ENCODE measurements at regions not wholly inside any gene's neighbourhood (a gene's known extent, or its start where the extent isn't known, plus 50 kb on each side); places are given as distances from the start of the nearest gene placed in this dataset.

DNA sequence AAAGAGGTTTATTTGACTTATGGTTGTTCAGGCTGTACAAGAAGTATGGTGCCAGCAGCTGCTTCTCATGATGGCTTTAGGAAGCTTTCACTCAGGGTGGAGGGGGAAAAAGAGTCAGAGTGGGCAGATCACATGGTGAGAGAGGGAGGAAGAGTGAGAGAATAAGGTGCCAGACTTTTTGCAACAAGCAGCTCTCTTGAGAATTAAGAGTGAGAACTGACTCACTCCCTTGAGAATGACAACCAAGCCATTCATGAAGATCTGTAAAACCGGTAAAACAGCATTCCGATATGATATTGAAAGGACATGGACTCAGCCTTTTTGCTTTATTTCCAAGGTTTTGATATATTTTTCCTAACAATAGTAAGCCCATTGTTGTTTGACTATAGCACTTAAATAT lies 501.2 kb downstream of the GALC start:
- no peak for TF ChIP-seq ZFX (IDR thresholded peaks at IDR 0.05)
- TF ChIP-seq, protein P1, sequence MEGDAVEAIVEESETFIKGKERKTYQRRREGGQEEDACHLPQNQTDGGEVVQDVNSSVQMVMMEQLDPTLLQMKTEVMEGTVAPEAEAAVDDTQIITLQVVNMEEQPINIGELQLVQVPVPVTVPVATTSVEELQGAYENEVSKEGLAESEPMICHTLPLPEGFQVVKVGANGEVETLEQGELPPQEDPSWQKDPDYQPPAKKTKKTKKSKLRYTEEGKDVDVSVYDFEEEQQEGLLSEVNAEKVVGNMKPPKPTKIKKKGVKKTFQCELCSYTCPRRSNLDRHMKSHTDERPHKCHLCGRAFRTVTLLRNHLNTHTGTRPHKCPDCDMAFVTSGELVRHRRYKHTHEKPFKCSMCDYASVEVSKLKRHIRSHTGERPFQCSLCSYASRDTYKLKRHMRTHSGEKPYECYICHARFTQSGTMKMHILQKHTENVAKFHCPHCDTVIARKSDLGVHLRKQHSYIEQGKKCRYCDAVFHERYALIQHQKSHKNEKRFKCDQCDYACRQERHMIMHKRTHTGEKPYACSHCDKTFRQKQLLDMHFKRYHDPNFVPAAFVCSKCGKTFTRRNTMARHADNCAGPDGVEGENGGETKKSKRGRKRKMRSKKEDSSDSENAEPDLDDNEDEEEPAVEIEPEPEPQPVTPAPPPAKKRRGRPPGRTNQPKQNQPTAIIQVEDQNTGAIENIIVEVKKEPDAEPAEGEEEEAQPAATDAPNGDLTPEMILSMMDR (conservative IDR thresholded peaks at IDR 0.05), result no peak
- no peak overlapping the region for H3K27ac ChIP-seq

DNA sequence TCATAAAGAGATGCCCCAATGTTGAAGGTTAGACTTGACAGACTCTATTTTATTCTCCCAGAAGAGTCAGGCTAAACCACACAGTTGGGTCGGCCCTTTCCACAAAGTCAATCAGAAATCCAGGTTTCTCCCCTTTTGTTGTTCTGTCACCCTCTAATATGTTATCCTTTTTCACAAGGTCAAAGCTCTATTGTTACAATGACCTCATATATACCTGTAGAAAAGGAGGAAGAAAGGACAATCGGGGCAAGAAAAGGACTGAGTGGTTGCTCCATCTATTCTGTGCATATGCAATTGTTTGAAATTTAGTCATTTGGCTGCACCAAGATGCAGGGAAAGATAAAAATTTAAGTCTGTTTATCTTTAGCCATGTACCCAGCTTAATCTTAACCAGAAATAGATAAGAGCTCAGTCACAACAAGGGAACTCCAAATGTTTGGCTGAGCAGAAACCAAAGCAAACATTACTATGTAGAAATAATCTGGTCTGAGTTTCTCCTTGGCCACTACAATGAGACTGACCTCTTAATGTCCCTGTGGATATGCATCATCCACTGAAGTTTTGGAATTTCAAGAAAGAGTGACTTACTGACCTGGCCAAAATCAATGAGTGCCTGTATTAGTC lies 503.7 kb downstream of the GALC start:
- no peak for TF ChIP-seq ZFX (IDR thresholded peaks at IDR 0.05)
- TF ChIP-seq, protein P1 (conservative IDR thresholded peaks at IDR 0.05), result no peak

DNA sequence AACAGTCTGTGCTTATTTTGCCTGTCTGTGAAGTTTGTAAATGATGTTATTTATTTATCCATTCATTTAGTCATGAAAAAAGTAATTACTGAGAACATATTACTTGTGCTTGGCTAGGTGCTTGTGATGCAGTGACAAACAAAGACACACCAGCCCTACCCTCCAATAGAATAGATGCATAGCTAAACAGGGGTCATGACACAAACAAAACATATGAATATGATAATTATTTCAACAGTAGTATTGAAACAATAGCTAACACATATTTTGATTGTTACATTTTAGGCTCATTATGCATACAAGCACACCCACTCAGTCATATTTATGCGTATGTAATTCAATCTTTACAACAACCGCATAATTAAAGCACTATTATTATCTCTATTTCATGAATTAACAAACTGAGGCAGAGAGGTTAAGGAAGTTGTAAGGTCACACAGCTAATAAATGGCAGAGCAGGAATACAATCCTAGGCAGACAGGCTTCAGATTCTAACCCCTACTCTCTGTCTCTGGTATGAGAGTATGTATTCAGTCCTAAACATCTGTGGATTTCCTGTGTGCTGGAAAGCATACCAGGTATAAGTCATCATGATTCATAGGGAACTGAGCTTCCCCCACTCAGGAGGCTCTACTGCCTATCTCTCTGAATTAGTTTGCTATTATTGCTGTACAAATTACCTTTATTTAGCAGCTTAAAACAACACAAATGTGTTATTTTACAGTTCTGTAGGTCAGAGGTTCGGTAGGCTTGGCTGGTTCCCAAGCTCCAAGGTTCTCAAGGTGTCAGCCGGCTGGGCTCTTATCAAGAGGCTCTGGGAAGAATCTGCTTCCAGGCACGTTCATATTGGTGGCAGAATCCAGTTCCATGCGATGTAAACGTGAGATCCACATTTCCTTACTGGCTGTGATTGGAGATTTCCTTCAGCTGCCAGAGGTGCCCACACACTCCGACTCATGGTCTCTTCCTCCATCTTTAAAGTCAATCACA lies 509.4 kb downstream of the GALC start:
- H3K27ac ChIP-seq, result no peak overlapping the region
- TF ChIP-seq, protein P1 (conservative IDR thresholded peaks at IDR 0.05), result no peak

More for the DNA sequence above, 503.7 kb downstream of the GALC start:
- no peak overlapping the region for H3K27ac ChIP-seq

DNA sequence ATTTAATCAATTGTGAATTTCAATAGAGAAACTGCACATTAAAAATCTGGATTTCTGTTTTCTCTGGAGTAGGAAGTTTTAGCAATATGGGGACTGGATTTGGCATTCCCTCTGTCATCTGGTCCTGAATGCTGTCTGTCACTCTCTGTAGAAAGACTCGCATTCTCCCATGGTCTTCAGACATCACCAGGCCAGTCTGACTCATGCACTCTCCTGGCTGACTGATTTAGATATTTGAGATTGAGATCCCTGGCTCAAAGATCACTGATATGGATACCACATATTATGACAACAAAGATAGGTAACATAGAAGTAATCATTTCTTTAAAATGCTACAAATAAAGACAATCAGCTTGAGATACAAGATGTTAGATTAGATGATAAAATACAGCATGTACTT lies 524.5 kb downstream of the GALC start:
- no peak for TF ChIP-seq ZFX (IDR thresholded peaks at IDR 0.05)
- TF ChIP-seq, protein P1 (conservative IDR thresholded peaks at IDR 0.05), result no peak

DNA sequence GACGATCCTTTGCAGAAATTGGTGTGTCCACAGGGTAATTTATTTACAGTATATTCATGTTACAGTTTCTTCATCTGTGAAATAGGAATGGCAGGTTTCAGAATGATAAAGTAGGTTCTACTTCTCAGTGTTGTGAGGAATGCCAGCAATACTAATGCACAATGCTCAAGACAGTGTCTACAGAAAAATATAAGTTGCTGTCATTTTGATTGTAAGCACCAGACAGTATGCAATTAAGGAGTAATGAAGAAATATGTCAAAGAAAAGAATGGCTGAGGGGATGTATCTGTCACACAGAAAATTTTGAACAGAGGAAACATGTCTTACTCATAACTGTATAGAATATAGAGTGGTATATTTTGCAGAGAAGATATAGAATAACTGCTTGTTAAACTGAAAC lies 525.4 kb downstream of the GALC start:
- H3K27ac ChIP-seq, result no peak overlapping the region
- TF ChIP-seq, protein P1 (conservative IDR thresholded peaks at IDR 0.05), result no peak
- no peak for TF ChIP-seq ZFX (IDR thresholded peaks at IDR 0.05)

More for the DNA sequence above, 524.5 kb downstream of the GALC start:
- H3K27ac ChIP-seq, result no peak overlapping the region

DNA sequence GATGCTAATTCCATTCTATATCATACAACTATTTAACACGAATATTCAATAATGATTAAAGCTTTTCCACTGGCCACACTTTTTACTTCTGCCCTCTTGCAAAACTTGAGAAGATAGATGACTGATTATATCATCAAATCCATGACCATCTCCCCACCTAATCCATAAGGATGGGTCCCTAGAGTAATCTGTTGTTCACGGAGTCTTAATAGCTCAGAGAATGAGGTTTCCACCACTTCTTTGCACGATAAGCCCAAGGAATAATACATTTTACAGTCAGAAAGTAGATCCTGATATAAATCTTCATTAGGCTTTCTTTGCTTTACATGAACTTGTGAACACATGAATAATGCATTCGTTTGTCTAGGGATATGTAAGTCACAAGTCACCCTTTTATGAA lies 527.2 kb downstream of the GALC start:
- no peak overlapping the region for H3K27ac ChIP-seq
- TF ChIP-seq, protein P1 (conservative IDR thresholded peaks at IDR 0.05), result no peak
- no peak for TF ChIP-seq ZFX (IDR thresholded peaks at IDR 0.05)

DNA sequence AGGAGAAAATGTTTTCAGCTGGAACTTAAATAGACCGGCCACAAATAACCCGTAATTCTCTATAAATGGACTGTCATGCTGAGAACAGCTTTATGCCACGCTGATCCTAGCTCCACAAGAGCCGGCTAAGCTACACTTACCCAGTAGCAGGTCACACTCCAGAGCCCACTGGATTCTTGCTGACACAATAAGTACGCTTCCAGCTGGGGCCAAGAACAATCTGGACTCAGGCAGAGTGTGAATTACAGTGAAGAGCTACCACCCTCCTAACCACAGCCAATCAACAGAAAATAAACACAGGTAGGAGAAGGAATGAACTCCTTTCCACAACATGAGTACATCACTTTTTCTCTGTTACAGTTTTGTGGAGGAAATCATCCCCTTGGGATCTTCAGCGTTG lies 531.3 kb downstream of the GALC start:
- no peak overlapping the region for H3K27ac ChIP-seq
- TF ChIP-seq, protein P1 (conservative IDR thresholded peaks at IDR 0.05), result no peak
- TF ChIP-seq ZFX (IDR thresholded peaks at IDR 0.05), result no peak

Measured in C4-2B (cell line).